Stimulated activated naive B cell treated with anti-CD40 and anti-IgM and Interleukin-4, amounts not matched to agents 10 μg/mL and 1 μg/mL and 100 μg/mL, for 72 hours (primary cell): ENCODE measurements at regions not wholly inside any gene's neighbourhood (a gene's known extent, or its start where the extent isn't known, plus 50 kb on each side); places are given as distances from the start of the nearest gene placed in this dataset.

Experiments used
- ATAC-seq, 2 donors: fragments of 150-1000 bp; cut with Tn5 transposase; replicated peaks; 2 replicates each; pipeline ENCODE4 v1.10.0; 2021; ENCODE audit warnings: moderate library complexity in 1 of 2
- DNase-seq: peaks from one replicate; pipeline ENCODE4 v3.0.0; 2021
- H3K27ac Mint-ChIP-seq: one replicate; pipeline ENCODE4 v1.8.0; 2022; ENCODE audit warnings: mild to moderate bottlenecking, mixed read lengths
- H3K27me3 Mint-ChIP-seq, 2 donors: one replicate each; pipeline ENCODE4 v1.8.0; 2022; ENCODE audit warnings: mixed read lengths in 2 of 2
- H3K36me3 Mint-ChIP-seq, 2 donors: one replicate each; pipeline ENCODE4 v1.8.0; 2022; ENCODE audit warnings: mixed read lengths in 2 of 2, mild to moderate bottlenecking in 1 of 2
- H3K4me1 Mint-ChIP-seq, 2 donors: one replicate each; pipeline ENCODE4 v1.8.0; 2022; ENCODE audit warnings: mixed read lengths in 2 of 2, mild to moderate bottlenecking in 1 of 2
- H3K4me3 Mint-ChIP-seq, 2 donors: one replicate each; pipeline ENCODE4 v1.8.0; 2022; ENCODE audit warnings: mild to moderate bottlenecking in 2 of 2, mixed read lengths in 2 of 2, moderate library complexity in 1 of 2
- H3K9me3 Mint-ChIP-seq, 2 donors: one replicate each; pipeline ENCODE4 v1.8.0; 2022; ENCODE audit warnings: mixed read lengths in 2 of 2, mild to moderate bottlenecking in 1 of 2

DNA sequence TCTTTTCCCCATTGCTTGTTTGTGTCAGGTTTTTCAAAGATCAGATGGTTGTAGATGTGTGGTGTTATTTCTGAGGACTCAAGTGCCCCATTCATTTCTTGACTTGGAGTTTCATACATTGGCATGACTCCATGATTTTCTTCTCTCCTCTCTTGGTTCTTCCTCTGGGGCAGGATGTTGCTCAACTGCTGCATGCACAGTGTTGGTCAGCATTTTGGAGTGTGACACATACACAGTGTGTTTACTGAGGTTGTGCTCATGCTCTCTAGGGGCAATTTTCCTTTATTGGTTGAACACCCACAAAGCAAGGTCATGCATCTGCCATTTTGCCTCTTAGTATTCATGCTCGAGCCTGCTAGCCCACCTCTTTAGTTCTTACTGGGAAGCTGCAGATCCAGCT is 1993.8 kb downstream of the ARAP2 start:
- no peak for DNase-seq
- Mint-ChIP-seq H3K4me3 (no peak overlapping the region), H3K9me3 (peaks cover 7 to 11% of the 10 kb centered on the region in 2 donors), H3K36me3 (no peaks in the 10 kb centered on the region), H3K27me3 (no peaks in the 10 kb centered on the region), H3K4me1 (no peaks in the 10 kb centered on the region), H3K27ac (no peak overlapping the region)
- ATAC-seq: no peak

DNA sequence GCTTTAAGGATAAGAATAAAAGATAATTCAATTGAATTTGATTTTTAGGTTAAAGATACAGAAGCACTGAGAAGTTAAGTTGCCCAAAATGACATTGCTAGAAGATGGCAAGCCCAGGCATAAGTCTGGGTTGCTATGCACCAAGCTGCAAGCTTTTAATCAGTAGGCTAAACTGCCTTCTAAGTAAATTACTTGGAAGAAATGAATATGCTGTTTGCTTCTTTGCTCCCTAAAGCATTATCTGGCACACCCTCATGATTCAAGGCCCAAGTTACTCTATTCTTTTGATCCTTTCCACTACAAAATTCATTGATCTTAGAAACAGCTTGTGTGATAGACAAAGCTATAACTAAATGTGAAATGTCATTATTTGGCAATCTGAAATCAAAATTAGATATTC is 1991.1 kb downstream of the ARAP2 start:
- peaks cover 7 to 8% of the 10 kb centered on the region in 2 donors for H3K9me3 Mint-ChIP-seq
- DNase-seq: no peak
- H3K36me3 Mint-ChIP-seq: no peaks in the 10 kb centered on the region
- H3K27ac Mint-ChIP-seq: no peak overlapping the region
- no peak overlapping the region for H3K4me3 Mint-ChIP-seq
- H3K27me3 Mint-ChIP-seq: no peaks in the 10 kb centered on the region
- ATAC-seq: no peak
- no peaks in the 10 kb centered on the region for H3K4me1 Mint-ChIP-seq

DNA sequence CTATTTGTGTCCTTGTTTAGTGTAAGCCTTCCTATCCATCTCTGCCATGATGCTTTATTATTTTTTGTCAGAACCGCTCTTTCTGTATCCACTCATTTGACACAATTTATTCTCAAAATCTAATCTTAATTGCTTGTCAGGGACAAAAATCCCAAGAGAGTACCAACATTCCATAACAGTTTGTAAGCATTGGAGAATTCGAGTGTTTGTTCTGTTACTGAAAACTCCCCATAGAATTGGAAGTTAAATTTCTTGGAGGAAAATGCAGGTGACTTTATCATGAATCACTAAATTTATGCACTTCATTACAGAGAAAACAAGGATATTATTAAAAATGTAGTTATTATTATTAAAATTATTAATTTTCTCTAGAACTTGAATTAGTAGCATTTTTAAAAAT is 1986.1 kb downstream of the ARAP2 start:
- ATAC-seq (no peak), DNase-seq (no peak)
- no peak overlapping the region for H3K27ac Mint-ChIP-seq
- H3K9me3 Mint-ChIP-seq: peaks cover 0 to 3% of the 10 kb centered on the region in 2 donors
- H3K27me3 Mint-ChIP-seq: no peaks in the 10 kb centered on the region
- no peaks in the 10 kb centered on the region for H3K4me1 Mint-ChIP-seq
- H3K36me3 Mint-ChIP-seq: no peaks in the 10 kb centered on the region
- no peak overlapping the region for H3K4me3 Mint-ChIP-seq

DNA sequence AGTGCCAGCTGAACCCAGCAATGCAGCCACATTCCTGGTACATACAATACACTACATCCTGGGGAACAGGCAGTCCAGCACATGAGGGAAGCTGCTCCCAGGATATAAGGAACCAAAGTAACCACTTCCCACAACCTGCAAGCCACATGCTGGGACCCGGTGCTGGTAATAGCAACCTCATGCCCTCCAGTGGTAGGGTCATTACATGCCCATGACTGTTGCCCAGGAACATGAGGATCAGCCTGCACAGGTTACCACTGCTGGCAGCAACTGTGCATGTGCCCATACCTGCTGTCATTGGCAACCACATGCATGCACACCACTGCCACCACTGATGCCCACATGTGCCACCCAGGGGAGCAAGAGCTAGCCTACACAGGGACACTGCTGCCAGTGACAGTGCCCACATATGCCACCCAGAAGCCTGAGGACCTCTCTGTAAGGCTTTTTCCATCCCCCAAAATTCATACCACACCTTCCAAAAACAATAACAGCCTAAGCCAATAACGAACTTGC is 1982.5 kb downstream of the ARAP2 start:
- Mint-ChIP-seq H3K4me1 (no peaks in the 10 kb centered on the region), H3K27me3 (no peaks in the 10 kb centered on the region)
- no peak for ATAC-seq

DNA sequence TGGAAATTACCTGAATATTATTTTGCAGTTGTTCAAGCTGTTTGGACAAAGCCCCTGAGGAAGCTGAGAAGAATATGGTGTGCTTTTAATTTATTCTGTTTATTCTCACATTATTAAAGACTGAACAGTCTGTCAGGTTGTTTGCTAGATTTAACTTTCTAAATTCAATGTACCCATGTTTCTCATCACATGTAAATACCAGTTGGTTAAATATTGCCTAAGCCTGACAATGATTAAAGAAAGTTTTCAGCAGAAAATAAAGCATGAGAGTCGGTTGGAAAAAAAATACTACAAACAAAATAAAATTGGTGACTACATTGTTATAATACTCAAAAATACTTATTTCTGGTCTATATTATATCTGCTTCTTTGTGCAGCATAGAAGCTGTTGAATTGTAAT is 1974.7 kb downstream of the ARAP2 start:
- no peak overlapping the region for H3K4me3 Mint-ChIP-seq
- no peak for DNase-seq
- peaks cover 3% of the 10 kb centered on the region in 2 donors for H3K9me3 Mint-ChIP-seq
- H3K36me3 Mint-ChIP-seq: no peaks in the 10 kb centered on the region
- H3K27me3 Mint-ChIP-seq: no peaks in the 10 kb centered on the region
- no peak overlapping the region for H3K27ac Mint-ChIP-seq
- no peaks in the 10 kb centered on the region for H3K4me1 Mint-ChIP-seq
- no peak for ATAC-seq

More for the DNA sequence above, 1982.5 kb downstream of the ARAP2 start:
- Mint-ChIP-seq H3K4me3 (no peak overlapping the region), H3K36me3 (no peaks in the 10 kb centered on the region), H3K27ac (no peak overlapping the region), H3K9me3 (peaks cover 4 to 11% of the 10 kb centered on the region in 2 donors)
- DNase-seq: no peak

DNA sequence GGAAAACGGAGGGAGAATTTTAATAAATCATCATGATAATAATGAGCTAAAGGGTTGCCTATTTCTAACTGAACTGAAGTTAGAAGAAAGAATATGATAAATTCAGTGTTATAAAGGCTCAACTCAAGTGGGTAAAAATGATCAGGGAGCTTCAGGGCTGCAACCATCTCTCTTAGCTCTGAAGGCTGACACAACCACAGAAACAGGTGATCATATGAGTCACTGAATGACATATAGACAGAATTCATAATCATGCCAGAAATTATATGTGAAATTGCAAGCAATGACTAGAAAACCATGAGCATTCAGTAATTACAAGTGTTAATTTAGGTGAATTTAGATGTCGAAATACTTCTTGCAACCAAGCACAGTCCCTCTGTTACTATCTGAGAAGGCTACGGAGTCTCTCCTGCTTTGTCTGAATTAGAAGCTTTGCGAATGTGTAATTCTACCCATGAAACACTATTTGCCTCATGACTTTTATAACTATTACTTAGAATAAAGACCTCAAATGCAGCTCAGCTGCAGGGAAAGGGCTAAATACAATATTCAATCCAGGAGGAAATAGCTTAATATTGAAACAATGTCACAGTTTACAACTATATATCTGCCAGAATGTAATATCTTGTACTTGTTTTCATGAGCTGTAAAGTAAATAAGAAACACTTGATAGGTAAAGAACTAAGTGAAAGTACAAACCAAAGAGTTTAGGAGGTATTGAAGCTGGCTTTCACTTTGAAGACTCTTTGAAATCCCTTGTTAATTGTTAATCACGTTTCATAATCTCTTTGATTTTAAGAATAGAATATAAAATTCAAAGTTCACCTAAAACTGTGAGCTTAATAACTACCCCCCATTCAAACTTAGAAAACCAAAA is 1972.6 kb downstream of the ARAP2 start:
- peaks cover 3 to 4% of the 10 kb centered on the region in 2 donors for H3K9me3 Mint-ChIP-seq
- no peaks in the 10 kb centered on the region for H3K4me1 Mint-ChIP-seq
- no peak for DNase-seq
- H3K27me3 Mint-ChIP-seq: no peaks in the 10 kb centered on the region
- no peak overlapping the region for H3K4me3 Mint-ChIP-seq
- ATAC-seq: no peak
- H3K36me3 Mint-ChIP-seq: no peaks in the 10 kb centered on the region
- H3K27ac Mint-ChIP-seq: no peak overlapping the region

DNA sequence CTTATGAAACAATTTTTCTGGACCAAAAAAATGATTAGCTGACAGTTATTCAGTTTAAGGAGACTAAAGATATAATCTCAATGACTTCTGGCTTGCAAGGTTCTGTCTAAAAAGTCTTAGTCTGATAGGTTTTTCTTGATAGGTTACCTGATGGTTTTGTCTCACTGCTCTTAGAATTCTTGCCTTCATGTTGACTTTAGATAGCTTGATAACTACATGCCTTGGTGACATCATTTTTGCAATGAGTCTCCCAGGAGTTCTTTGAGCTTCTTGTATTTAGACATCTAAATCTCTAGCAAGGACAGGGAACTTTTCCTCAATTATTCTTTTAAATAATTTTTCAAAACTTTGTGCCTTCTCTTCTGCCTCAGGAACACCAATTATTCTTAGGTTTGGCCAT is 1965.3 kb downstream of the ARAP2 start:
- no peak overlapping the region for H3K4me3 Mint-ChIP-seq
- H3K36me3 Mint-ChIP-seq: no peaks in the 10 kb centered on the region
- H3K27ac Mint-ChIP-seq: no peak overlapping the region
- peaks cover 0 to 6% of the 10 kb centered on the region in 2 donors for H3K9me3 Mint-ChIP-seq
- H3K4me1 Mint-ChIP-seq: no peaks in the 10 kb centered on the region
- DNase-seq (no peak), ATAC-seq (no peak)
- no peaks in the 10 kb centered on the region for H3K27me3 Mint-ChIP-seq

DNA sequence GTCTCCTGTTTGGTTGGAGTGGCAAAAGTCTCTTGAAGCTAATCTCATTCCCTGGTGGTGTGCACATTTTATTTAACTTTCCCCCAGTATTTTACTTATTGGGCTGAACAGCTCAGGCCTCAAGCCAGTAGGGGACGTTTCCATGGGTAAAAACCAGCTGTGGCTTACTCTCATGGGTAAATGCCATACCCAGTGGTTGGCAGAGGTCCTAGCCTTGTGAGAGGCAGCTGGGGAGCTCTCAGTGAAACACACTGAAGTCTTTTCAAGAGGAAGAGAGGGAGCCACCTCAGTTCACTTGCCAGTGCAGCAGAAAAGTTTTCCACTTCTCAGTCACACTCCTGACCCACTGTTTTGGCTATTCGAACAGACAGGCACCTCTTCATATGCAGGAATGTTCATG is 1964.2 kb downstream of the ARAP2 start:
- no peaks in the 10 kb centered on the region for H3K27me3 Mint-ChIP-seq
- no peak for DNase-seq

DNA sequence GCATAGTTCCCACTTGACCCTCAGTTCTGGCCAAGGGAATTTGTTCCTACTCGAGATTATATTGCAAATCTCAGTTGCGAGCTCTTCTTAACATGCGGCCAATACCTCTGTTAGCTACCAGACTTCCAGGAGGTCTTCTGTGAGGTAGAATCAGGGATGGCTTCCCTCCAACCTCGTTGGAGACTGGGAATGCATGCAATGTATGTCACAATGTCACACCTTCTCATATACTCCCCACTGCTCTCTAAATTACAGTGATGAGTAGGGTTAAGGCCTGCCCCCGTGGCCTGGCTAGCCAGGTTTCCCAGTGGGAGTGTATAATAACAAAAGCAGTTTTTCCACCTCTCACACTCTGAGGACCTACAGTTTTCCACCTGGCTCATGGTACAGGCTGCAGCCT is 1962.5 kb downstream of the ARAP2 start:
- no peaks in the 10 kb centered on the region for H3K27me3 Mint-ChIP-seq
- H3K4me1 Mint-ChIP-seq: no peaks in the 10 kb centered on the region
- no peaks in the 10 kb centered on the region for H3K36me3 Mint-ChIP-seq
- no peak overlapping the region for H3K4me3 Mint-ChIP-seq
- no peak overlapping the region for H3K27ac Mint-ChIP-seq
- DNase-seq: no peak
- peaks cover 0 to 3% of the 10 kb centered on the region in 2 donors for H3K9me3 Mint-ChIP-seq
- ATAC-seq: no peak

More for the DNA sequence above, 1964.2 kb downstream of the ARAP2 start:
- ATAC-seq: no peak
- Mint-ChIP-seq H3K27ac (no peak overlapping the region), H3K36me3 (no peaks in the 10 kb centered on the region), H3K4me1 (no peaks in the 10 kb centered on the region), H3K4me3 (no peak overlapping the region), H3K9me3 (peaks cover 0 to 6% of the 10 kb centered on the region in 2 donors)

DNA sequence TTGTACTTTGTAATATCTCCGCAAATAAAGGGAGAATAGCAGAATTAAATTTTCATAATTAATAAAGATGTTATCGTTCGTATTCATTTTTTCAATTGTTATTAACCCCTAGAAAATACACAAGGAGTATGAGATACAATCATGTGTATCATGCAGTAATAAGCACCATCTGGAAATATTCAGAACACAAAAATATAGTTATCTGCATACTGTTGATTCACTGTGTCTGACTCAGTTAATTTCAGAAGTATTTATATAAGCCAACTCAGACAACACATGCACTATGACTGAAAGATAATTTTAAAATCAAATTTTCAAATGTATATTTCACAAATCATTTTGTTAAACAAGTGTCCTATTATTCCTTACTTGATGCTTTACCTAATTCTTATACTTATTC is 1954.8 kb downstream of the ARAP2 start:
- H3K36me3 Mint-ChIP-seq: no peaks in the 10 kb centered on the region
- DNase-seq: no peak
- peaks cover 0 to 2% of the 10 kb centered on the region in 2 donors for H3K9me3 Mint-ChIP-seq
- no peak overlapping the region for H3K27ac Mint-ChIP-seq
- no peaks in the 10 kb centered on the region for H3K27me3 Mint-ChIP-seq
- no peak overlapping the region for H3K4me3 Mint-ChIP-seq
- H3K4me1 Mint-ChIP-seq: no peaks in the 10 kb centered on the region
- ATAC-seq: no peak

DNA sequence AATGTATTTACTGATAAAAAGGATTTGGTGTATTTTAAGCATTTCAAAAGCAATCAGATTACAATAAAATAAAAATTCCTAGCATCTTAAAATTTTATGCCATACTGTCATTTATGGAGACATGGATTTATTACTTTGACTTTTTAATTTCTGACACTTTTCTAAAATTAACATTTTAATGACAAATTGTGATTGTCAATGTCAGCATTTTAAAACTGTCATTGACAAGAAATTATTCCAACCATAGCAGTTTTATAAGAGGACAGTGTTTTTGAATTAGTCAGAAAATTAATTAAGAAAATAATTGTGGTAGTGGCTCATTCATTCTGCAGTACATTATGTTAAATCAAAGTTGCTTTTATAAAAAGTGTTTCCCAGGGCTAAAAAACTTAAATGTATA is 1954.4 kb downstream of the ARAP2 start:
- Mint-ChIP-seq H3K4me1 (no peaks in the 10 kb centered on the region), H3K36me3 (no peaks in the 10 kb centered on the region), H3K27ac (no peak overlapping the region), H3K4me3 (no peak overlapping the region), H3K9me3 (peaks cover 0 to 2% of the 10 kb centered on the region in 2 donors), H3K27me3 (no peaks in the 10 kb centered on the region)
- ATAC-seq (no peak), DNase-seq (no peak)

DNA sequence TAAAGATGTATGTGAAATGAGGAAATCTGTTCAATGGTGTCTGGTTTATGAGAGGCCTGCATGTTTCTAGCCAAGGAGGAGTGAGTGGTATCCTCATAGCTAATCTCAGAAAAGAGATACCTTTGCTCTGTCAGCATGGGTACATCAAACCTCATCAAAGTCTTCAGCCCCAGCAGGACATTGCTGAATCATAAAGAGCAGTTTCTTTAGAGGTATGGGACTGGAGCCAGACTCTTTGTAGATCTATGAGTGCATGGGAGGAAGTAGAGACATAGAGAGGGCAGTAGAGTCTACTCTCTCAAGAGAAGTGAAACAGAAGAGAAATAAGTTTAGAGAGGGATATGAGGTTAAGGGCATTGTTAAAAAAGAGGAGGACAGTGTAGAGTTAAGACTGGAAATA is 1950.9 kb downstream of the ARAP2 start:
- Mint-ChIP-seq H3K36me3 (no peaks in the 10 kb centered on the region), H3K27ac (no peak overlapping the region), H3K4me1 (no peaks in the 10 kb centered on the region), H3K4me3 (no peak overlapping the region), H3K27me3 (no peaks in the 10 kb centered on the region), H3K9me3 (peaks cover 2 to 4% of the 10 kb centered on the region in 2 donors)
- ATAC-seq (no peak), DNase-seq (no peak)

DNA sequence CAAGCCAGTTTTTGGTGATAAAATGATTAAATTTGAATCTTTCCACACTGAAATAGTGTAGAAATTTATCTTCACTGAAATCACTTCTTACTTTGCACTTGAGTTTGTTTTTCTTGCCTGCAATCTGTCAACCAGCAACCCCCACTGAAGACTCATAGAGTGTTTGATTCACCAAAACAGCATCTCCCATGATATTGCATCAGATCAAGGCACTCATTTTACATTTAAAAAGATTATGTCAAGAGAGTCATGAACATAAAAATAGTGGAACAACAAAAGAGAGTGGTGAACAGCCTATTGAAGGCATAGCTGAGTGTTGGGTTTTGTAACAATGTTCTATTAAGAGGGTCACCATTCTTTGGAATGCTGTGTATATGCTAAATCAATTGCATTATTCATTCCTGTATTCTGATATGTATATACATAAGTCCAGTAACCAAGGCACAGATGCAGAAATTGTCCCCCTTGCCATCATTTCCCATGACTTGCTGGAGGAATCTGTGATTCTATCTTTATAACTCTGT is 1934.9 kb downstream of the ARAP2 start:
- H3K9me3 Mint-ChIP-seq: peaks cover 3 to 4% of the 10 kb centered on the region in 2 donors
- no peak for ATAC-seq

DNA sequence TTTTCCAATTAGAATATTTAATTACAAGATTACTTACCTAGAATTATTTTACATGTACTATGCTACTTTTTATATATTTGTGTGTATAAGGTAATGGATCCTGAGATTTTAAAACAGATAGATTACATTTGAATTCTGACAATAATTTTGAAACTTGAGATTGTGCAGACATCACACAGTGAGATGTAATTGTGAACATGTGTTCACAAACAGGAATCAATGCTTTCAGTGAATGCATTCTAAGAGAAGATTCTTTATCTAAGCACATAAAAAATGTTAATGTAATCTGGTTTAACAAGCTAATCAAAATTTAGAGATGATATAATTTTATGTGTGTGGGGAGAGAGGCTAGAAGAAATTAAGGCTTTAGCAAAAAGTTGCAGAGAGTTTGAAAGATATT is 1925.5 kb downstream of the ARAP2 start:
- Mint-ChIP-seq H3K4me3 (no peak overlapping the region), H3K27me3 (no peaks in the 10 kb centered on the region), H3K9me3 (no peaks in the 10 kb centered on the region), H3K27ac (no peak overlapping the region), H3K4me1 (no peaks in the 10 kb centered on the region), H3K36me3 (no peaks in the 10 kb centered on the region)
- DNase-seq: no peak
- ATAC-seq: no peak

More for the DNA sequence above, 1934.9 kb downstream of the ARAP2 start:
- Mint-ChIP-seq H3K27me3 (no peaks in the 10 kb centered on the region), H3K4me1 (no peaks in the 10 kb centered on the region), H3K27ac (no peak overlapping the region), H3K4me3 (no peak overlapping the region), H3K36me3 (no peaks in the 10 kb centered on the region)
- no peak for DNase-seq
